ENCODE measurements at regions not wholly inside any gene's neighbourhood (a gene's known extent, or its start where the extent isn't known, plus 50 kb on each side); places are given as distances from the start of the nearest gene placed in this dataset.
"Not testable (repeated sequence)": the region's sequence is repeated elsewhere in the genome, so short reads cannot be mapped to it uniquely, and the experiment has no call there.

DNA sequence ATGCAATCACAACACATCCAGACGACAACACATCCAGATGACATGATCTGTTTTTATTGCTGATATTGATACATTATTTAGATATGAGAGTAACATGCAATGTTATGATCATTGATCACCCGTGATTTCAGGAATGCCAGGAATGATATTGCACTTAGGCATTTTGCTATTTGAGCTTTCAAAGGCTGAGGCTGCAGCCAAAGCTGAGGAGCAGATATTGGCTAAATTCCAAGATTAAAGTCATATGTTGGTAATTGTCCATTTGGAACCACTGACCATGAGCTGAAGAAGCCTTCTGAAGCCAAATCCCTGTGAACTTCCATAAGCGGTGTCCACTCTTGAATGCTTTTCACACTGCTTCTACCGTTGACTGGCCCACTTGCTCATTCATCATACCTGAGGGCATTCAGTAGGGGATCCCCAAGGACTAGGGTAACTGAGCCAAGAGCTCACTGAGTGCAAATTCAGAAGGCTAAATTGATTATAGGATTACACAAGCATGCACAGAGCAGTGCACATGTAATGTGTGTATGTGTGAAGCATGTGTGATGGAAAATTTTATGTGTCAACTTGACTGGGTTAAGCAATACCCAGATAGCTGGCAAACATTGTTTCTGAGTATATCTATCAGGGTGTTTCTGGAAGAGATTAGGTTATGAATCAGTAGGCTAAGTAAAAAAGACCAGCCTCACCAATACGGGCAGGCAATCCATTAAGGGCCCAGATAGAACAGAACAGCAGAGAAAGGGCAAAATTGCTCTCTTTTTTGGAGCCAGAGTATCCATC, 92.1 kb upstream of the PLAAT1 start (continued):
- no peak for TF ChIP-seq CEBPG (CRISPR knock-in tag; IDR thresholded peaks at IDR 0.05)
- TF ChIP-seq CEBPG (tag; conservative IDR thresholded peaks at IDR 0.05 in 1 of 2, IDR thresholded peaks at IDR 0.05 in 1 of 2), result 0 out of 4 replicates have a peak, but pooled peaks of 1 of the 2 experiments have one; percentile 26

DNA sequence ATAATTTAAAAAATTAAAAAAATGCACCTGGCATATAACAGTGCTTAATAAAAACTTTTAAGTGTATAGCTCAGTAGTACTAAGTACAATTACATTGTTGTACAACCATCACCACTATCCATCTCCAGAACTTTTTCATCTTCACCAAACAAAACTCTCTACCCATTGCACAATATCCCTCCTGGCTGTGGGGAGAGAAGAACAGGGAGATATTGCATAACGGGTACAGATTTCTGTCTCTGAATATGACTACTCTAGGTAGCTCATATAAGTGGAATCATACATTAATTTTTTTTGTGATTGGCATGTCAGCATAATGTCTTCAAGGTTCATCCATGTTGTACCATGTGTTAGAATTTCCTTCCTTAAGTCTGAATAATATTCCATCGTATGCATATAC, 91.0 kb upstream of the PLAAT1 start:
- BruUV-seq (replicated peaks), result no TSS peak
- Histone ChIP-seq H3K9me1 (ENCODE audit: control insufficient read depth, insufficient read depth, low read length) (no peaks in the 10 kb centered on the region), H3K79me2 (ENCODE audit: control insufficient read depth, insufficient read depth, low read length) (no peaks in the 10 kb centered on the region), H3K4me3 (no peak overlapping the region), H3K27me3 (ENCODE audit: control insufficient read depth in 2 of 2, insufficient read depth in 2 of 2, low read length in 2 of 2) (no peaks in the 10 kb centered on the region), H3K36me3 (ENCODE audit: control insufficient read depth, insufficient read depth, low read length) (no peaks in the 10 kb centered on the region), H3K27ac (ENCODE audit: extremely low read depth, low read depth, low read length) (no peak overlapping the region), H3K4me2 (ENCODE audit: insufficient read depth, low read length) (no peak overlapping the region), H4K20me1 (replicated peaks; ENCODE audit: control insufficient read depth, insufficient read depth, low read length) (no peaks in the 10 kb centered on the region), H3K9ac (ENCODE audit: insufficient read depth in 1 of 2, low read depth in 2 of 2, low read length in 2 of 2) (no peak overlapping the region), H3K4me1 (replicated peaks in 1 of 2; ENCODE audit: control insufficient read depth in 2 of 2, insufficient read depth in 2 of 2, low read length in 2 of 2) (no peaks in the 10 kb centered on the region), H2AFZ (ENCODE audit: low read depth, low read length) (no peak overlapping the region), H3K9me3 (replicated peaks; ENCODE audit: control insufficient read depth, insufficient read depth, low read depth, low read length) (no peaks in the 10 kb centered on the region)
- POLR2A ChIA-PET, result no interaction called here
- peak in 1 of 4 experiments; percentile 1 for DNase-seq (ENCODE audit: extremely low read depth in 1 of 4, low spot score in 3 of 4)
- intact Hi-C loops (cut with micrococcal nuclease), result no loop called here
- no peak for FAIRE-seq
- no peak for TF ChIP-seq RAD51 (IDR thresholded peaks at IDR 0.05; ENCODE audit: borderline replicate concordance, low read depth)
- TF ChIP-seq ESRRA (IDR thresholded peaks at IDR 0.05; ENCODE audit: borderline replicate concordance, low read depth), result no peak
- TF ChIP-seq CEBPB (tag; IDR thresholded peaks at IDR 0.05), result peak; percentile 52; the same call in 1 of the 2 replicates
- no peak for TF ChIP-seq CEBPG (CRISPR knock-in tag; IDR thresholded peaks at IDR 0.05)
- peak in 1 of 2 experiments; percentile 44; a peak in 1 of 4 replicates for TF ChIP-seq CEBPG (tag; conservative IDR thresholded peaks at IDR 0.05 in 1 of 2, IDR thresholded peaks at IDR 0.05 in 1 of 2)
- TF ChIP-seq TAL1 (IDR thresholded peaks at IDR 0.05), result no peak
- no peak for TF ChIP-seq CBX3 (IDR thresholded peaks at IDR 0.05; ENCODE audit: borderline replicate concordance in 1 of 2, low read length in 2 of 2)
- TF ChIP-seq GATA2 (CRISPR knock-in tag; IDR thresholded peaks at IDR 0.05), result no peak
- TF ChIP-seq, protein P1, sequence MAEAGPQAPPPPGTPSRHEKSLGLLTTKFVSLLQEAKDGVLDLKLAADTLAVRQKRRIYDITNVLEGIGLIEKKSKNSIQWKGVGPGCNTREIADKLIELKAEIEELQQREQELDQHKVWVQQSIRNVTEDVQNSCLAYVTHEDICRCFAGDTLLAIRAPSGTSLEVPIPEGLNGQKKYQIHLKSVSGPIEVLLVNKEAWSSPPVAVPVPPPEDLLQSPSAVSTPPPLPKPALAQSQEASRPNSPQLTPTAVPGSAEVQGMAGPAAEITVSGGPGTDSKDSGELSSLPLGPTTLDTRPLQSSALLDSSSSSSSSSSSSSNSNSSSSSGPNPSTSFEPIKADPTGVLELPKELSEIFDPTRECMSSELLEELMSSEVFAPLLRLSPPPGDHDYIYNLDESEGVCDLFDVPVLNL (CRISPR knock-in tag; IDR thresholded peaks at IDR 0.05; ENCODE audit: low read depth), result no peak
- WGBS (ENCODE audit: insufficient coverage, low coverage, missing lambda C conversion rate), result 3% methylated on average over 2 of the region's 2 CpGs
- CTCF ChIA-PET (ENCODE audit: low intra/inter-chr PET ratio), result no interaction called here
- in situ Hi-C loops (cut with MboI), result no loop called here
- ATAC-seq, result no peak

DNA sequence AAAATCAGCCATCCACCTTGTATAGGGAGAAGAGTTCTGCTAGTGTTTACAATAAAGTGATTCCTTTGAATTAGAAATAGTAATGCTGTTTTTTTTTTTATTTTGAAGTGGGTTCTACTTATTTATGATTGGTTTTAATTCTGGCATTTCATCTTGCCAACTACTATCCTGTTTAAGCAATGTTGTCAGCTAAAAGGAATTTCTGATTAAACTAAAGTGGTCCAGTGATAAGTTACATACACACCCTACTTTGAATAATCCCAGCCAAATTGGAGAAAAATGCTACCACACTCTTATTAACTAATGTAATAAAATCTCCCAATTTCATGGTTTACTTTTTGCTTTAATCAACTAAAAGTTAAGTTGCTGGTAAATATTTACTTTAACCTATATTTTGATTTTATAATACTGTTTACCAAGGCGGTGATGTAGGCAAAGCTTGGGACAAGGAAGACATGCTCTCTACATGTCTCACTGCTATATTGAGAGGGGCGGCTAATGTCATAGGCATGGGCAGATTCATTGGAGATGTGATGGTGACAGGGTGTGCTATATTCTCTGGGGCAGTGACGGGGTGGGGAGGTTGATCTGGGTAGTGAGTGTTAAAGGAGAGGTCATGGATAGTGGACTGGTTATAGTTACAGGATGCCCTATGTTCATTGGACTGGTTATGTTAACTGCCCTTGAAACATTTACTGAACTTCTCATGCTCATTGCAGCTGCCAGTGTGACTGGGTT, 85.8 kb upstream of the PLAAT1 start:
- BruUV-seq (replicated peaks), result not testable (repeated sequence)

More for the DNA sequence above, 85.8 kb upstream of the PLAAT1 start:
- H3K9me3 ChIP-seq (replicated peaks; ENCODE audit: control insufficient read depth, insufficient read depth, low read depth, low read length); H3K4me3 ChIP-seq; H3K27me3 ChIP-seq (ENCODE audit: control insufficient read depth in 2 of 2, insufficient read depth in 2 of 2, low read length in 2 of 2); H3K9ac ChIP-seq (ENCODE audit: insufficient read depth in 1 of 2, low read depth in 2 of 2, low read length in 2 of 2); ATAC-seq; in situ Hi-C loops (cut with MboI); H3K79me2 ChIP-seq (ENCODE audit: control insufficient read depth, insufficient read depth, low read length); CTCF ChIA-PET (ENCODE audit: low intra/inter-chr PET ratio); H4K20me1 ChIP-seq (replicated peaks; ENCODE audit: control insufficient read depth, insufficient read depth, low read length); H3K27ac ChIP-seq (ENCODE audit: extremely low read depth, low read depth, low read length); H3K4me1 ChIP-seq (replicated peaks in 1 of 2; ENCODE audit: control insufficient read depth in 2 of 2, insufficient read depth in 2 of 2, low read length in 2 of 2); intact Hi-C loops (cut with micrococcal nuclease); H3K4me2 ChIP-seq (ENCODE audit: insufficient read depth, low read length); H3K9me1 ChIP-seq (ENCODE audit: control insufficient read depth, insufficient read depth, low read length); H2AFZ ChIP-seq (ENCODE audit: low read depth, low read length); H3K36me3 ChIP-seq (ENCODE audit: control insufficient read depth, insufficient read depth, low read length): not testable (repeated sequence)
- peak; percentile 68 for FAIRE-seq
- POLR2A ChIA-PET, result interaction anchor here (0.6 kb wide), 1 partner anchor 454 kb away, joined by 3 read pairs; no protein-coding TSS in a partner anchor
- peak in 2 of 4 experiments; percentile 0 to 1 for DNase-seq (ENCODE audit: extremely low read depth in 1 of 4, low spot score in 3 of 4)
- 0% methylated on average over 3 of the region's 3 CpGs for WGBS (ENCODE audit: insufficient coverage, low coverage, missing lambda C conversion rate)
